22Rv1 (cell line): ENCODE measurements at regions not wholly inside any gene's neighbourhood (a gene's known extent, or its start where the extent isn't known, plus 50 kb on each side); places are given as distances from the start of the nearest gene placed in this dataset.

Source experiments
- ZFX ChIP-seq: fragments of 450-650 bp; IDR thresholded peaks from 2 replicates; pipeline ENCODE4 v1.6.1; 2017; ENCODE audit warnings: antibody characterized with exemption, borderline replicate concordance
- TF ChIP-seq, protein P1 (sequence below): fragments of 450-650 bp; IDR thresholded peaks from 2 replicates; pipeline ENCODE4 v1.5.1; 2017; ENCODE audit warnings: mild to moderate bottlenecking

DNA sequence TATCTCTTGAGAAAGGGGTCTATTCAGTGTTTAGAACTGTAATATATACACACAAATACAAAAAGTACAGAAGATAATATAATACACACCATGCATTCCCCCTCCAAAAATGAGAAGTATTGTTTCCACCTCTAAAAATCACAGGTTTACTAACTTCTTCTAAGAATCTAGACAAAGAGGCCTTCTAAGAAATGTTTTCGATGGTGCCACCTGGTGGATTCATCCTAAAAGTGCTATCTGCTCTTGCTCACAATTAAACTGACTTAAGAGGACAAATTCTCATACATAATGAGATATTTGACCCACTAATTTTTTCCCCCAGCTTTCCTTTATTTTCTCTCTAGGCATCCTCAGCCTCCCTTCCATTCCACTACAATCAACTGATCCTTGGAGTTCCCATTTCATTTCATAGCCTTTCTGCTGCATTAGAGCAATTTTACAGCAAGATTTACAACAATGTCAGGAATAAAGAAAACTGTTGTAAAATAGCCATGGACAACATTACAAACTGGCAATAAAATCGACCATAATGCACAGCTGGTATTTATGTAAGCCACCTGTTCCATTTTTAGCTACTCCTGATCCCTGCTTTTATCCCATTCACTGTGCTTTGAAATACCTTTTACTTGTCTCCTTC is 124.6 kb downstream of the ARRDC4 start:
- TF ChIP-seq, protein P1, sequence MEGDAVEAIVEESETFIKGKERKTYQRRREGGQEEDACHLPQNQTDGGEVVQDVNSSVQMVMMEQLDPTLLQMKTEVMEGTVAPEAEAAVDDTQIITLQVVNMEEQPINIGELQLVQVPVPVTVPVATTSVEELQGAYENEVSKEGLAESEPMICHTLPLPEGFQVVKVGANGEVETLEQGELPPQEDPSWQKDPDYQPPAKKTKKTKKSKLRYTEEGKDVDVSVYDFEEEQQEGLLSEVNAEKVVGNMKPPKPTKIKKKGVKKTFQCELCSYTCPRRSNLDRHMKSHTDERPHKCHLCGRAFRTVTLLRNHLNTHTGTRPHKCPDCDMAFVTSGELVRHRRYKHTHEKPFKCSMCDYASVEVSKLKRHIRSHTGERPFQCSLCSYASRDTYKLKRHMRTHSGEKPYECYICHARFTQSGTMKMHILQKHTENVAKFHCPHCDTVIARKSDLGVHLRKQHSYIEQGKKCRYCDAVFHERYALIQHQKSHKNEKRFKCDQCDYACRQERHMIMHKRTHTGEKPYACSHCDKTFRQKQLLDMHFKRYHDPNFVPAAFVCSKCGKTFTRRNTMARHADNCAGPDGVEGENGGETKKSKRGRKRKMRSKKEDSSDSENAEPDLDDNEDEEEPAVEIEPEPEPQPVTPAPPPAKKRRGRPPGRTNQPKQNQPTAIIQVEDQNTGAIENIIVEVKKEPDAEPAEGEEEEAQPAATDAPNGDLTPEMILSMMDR = peak; percentile 72
- TF ChIP-seq ZFX = no peak
